Endodermal cell (in vitro differentiated cells): ENCODE measurements at regions not wholly inside any gene's neighbourhood (a gene's known extent, or its start where the extent isn't known, plus 50 kb on each side); places are given as distances from the start of the nearest gene placed in this dataset.

Experiments
- DNase-seq: peaks from one replicate; pipeline ENCODE4 v3.0.0-alpha.2; 2017
- H3K27ac ChIP-seq: 2 replicates; pipeline ENCODE4 v1.5.1; 2013; ENCODE audit warnings: mild to moderate bottlenecking, low read depth, low read length, moderate library complexity
- H3K27me3 ChIP-seq: 2 replicates; pipeline ENCODE4 v1.6.1; 2013; ENCODE audit warnings: mild to moderate bottlenecking, low read length, moderate library complexity; ENCODE audit not compliant: insufficient read depth, control insufficient read depth, poor library complexity, severe bottlenecking
- H3K36me3 ChIP-seq: 2 replicates; pipeline ENCODE4 v1.7.0; 2013; ENCODE audit warnings: mild to moderate bottlenecking, low read length, moderate library complexity; ENCODE audit not compliant: control insufficient read depth, insufficient read depth
- H3K4me1 ChIP-seq: one replicate; pipeline ENCODE4 v1.7.0; 2013; ENCODE audit warnings: low read length; ENCODE audit not compliant: control insufficient read depth, insufficient read depth
- H3K4me3 ChIP-seq: 2 replicates; pipeline ENCODE4 v1.5.1; 2013; ENCODE audit warnings: mild to moderate bottlenecking, low read length, moderate library complexity
- H3K9ac ChIP-seq: 2 replicates; pipeline ENCODE4 v1.6.1; 2013; ENCODE audit warnings: mild to moderate bottlenecking, low read length, moderate library complexity; ENCODE audit not compliant: poor library complexity, severe bottlenecking; ENCODE audit errors: extremely low read depth
- H3K9me3 ChIP-seq: 2 replicates; pipeline ENCODE4 v1.6.1; 2013; ENCODE audit warnings: mild to moderate bottlenecking, low read length, moderate library complexity; ENCODE audit not compliant: control insufficient read depth
- H3K27ac Mint-ChIP-seq: 2 replicates; pipeline ENCODE4 v1.8.0; 2020; ENCODE audit warnings: mixed read lengths
- H3K27me3 Mint-ChIP-seq: 2 replicates; pipeline ENCODE4 v1.8.0; 2021; ENCODE audit warnings: mild to moderate bottlenecking, mixed read lengths; ENCODE audit not compliant: insufficient read depth
- H3K36me3 Mint-ChIP-seq: 2 replicates; pipeline ENCODE4 v1.8.0; 2020; ENCODE audit warnings: low read depth, mixed read lengths
- H3K4me1 Mint-ChIP-seq: 2 replicates; pipeline ENCODE4 v1.8.0; 2020; ENCODE audit warnings: mixed read lengths
- H3K4me3 Mint-ChIP-seq: 2 replicates; pipeline ENCODE4 v1.8.0; 2020; ENCODE audit warnings: mild to moderate bottlenecking, moderate library complexity, mixed read lengths
- H3K9me3 Mint-ChIP-seq: 2 replicates; pipeline ENCODE4 v1.8.0; 2020; ENCODE audit warnings: mild to moderate bottlenecking, mixed read lengths
- CTCF ChIP-seq: fragments of 200-600 bp; sonication (generic); conservative IDR thresholded peaks from 2 replicates; pipeline ENCODE4 v1.5.0; 2021; ENCODE audit warnings: antibody characterized with exemption, mild to moderate bottlenecking
- WGBS, 2 experiments: methylation state at CpG; one replicate each; pipeline versions ENCODE4 v1.1.5 to v1.1.7; 2013; ENCODE audit warnings: missing lambda C conversion rate in 2 of 2, mixed read lengths in 1 of 2; ENCODE audit not compliant: insufficient coverage in 1 of 2, insufficient read length in 1 of 2; 5-methylcytosine and 5-hydroxymethylcytosine counted together

- H3K4me3 Mint-ChIP-seq = no peak overlapping the region
- TF ChIP-seq CTCF = no peak
These were observed 798.1 kb downstream of the TBL1XR1 start for GRCh38 chr3:176399193-176399592.

DNA sequence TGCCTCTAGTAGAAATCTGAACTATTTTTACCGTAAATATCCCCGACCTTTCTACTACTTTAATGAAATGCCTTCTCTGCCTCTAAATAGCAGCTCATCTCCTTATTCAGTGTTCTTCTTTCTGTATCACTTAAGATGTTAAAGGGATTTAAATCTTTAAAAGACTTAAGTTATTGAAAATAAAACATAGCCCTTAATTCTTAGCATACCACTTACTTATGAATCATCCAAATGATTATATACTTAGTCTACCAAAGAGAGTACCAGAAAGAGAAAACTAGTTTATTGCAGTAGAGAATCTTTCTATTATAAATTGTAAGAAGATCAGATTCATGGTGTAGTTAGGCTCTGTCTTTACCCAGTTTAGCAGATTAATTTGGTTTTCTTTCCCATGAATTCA lies 802.0 kb downstream of the TBL1XR1 start:
- Histone ChIP-seq H3K9me3 (peaks cover 5% of the 10 kb centered on the region), H3K4me3 (no peak overlapping the region), H3K4me1 (no peaks in the 10 kb centered on the region), H3K27me3 (no peaks in the 10 kb centered on the region), H3K27ac (no peak overlapping the region), H3K9ac (no peak overlapping the region), H3K36me3 (no peaks in the 10 kb centered on the region)
- DNase-seq = no peak
- no peak for TF ChIP-seq CTCF
- H3K27me3 Mint-ChIP-seq = no peaks in the 10 kb centered on the region
- no peaks in the 10 kb centered on the region for H3K4me1 Mint-ChIP-seq
- no peak overlapping the region for H3K4me3 Mint-ChIP-seq
- H3K36me3 Mint-ChIP-seq = peaks cover 4% of the 10 kb centered on the region
- 85% methylated on average over 2 of the region's 2 CpGs; no CpG with 5 or more reads in 1 of the 2 experiments for WGBS, 2 experiments
- H3K9me3 Mint-ChIP-seq = peaks cover 19% of the 10 kb centered on the region
- no peak overlapping the region for H3K27ac Mint-ChIP-seq

More at GRCh38 chr3:176399193-176399592, 798.1 kb downstream of the TBL1XR1 start:
- DNase-seq = no peak
- WGBS, 2 experiments = 88 to 100% methylated on average over 1 to 2 of the region's 2 CpGs
- no peaks in the 10 kb centered on the region for H3K4me1 ChIP-seq
- H3K9me3 ChIP-seq = peaks cover 5% of the 10 kb centered on the region
- no peaks in the 10 kb centered on the region for H3K27me3 ChIP-seq
- no peak overlapping the region for H3K4me3 ChIP-seq
- H3K36me3 Mint-ChIP-seq = peaks cover 4% of the 10 kb centered on the region
- H3K9me3 Mint-ChIP-seq = peaks cover 12% of the 10 kb centered on the region
- no peak overlapping the region for H3K27ac ChIP-seq
- H3K27ac Mint-ChIP-seq = no peak overlapping the region
- no peaks in the 10 kb centered on the region for H3K27me3 Mint-ChIP-seq
- H3K9ac ChIP-seq = no peak overlapping the region
- H3K4me1 Mint-ChIP-seq = peaks cover 10% of the 10 kb centered on the region
- H3K36me3 ChIP-seq = no peaks in the 10 kb centered on the region

- H3K27ac Mint-ChIP-seq = no peak overlapping the region
- no peaks in the 10 kb centered on the region for H3K36me3 Mint-ChIP-seq
- Histone ChIP-seq H3K9me3 (no peaks in the 10 kb centered on the region), H3K9ac (no peak overlapping the region), H3K4me1 (no peaks in the 10 kb centered on the region), H3K27me3 (no peaks in the 10 kb centered on the region), H3K36me3 (no peaks in the 10 kb centered on the region), H3K4me3 (no peak overlapping the region), H3K27ac (no peak overlapping the region)
- TF ChIP-seq CTCF = no peak
- no peaks in the 10 kb centered on the region for H3K9me3 Mint-ChIP-seq
- H3K4me1 Mint-ChIP-seq = peaks cover under 1% of the 10 kb centered on the region
- no peak overlapping the region for H3K4me3 Mint-ChIP-seq
- no peak for DNase-seq
- 73 to 89% methylated on average over 2 of the region's 2 CpGs for WGBS, 2 experiments
- H3K27me3 Mint-ChIP-seq = no peaks in the 10 kb centered on the region
These were observed 818.5 kb downstream of the TBL1XR1 start for GRCh38 chr3:176378789-176379188.
